HG03175 (cell line): ENCODE measurements at regions not wholly inside any gene's neighbourhood (a gene's known extent, or its start where the extent isn't known, plus 50 kb on each side); places are given as distances from the start of the nearest gene placed in this dataset.
"Not testable (repeated sequence)": the region's sequence is repeated elsewhere in the genome, so short reads cannot be mapped to it uniquely, and the experiment has no call there.

Source experiments
- ATAC-seq: cut with Tn5 transposase; IDR thresholded peaks from one replicate; pipeline ENCODE4 v1.9.1; 2021; ENCODE audit warnings: mild to moderate bottlenecking, moderate library complexity; ENCODE audit not compliant: unreplicated experiment

GRCh38 chr6:80942911-80943310 is 809.6 kb downstream of the TENT5A start:
- no peak for ATAC-seq

- no peak for ATAC-seq
Observed at GRCh38 chr6:80940976-80941375, 811.5 kb downstream of the TENT5A start.

DNA sequence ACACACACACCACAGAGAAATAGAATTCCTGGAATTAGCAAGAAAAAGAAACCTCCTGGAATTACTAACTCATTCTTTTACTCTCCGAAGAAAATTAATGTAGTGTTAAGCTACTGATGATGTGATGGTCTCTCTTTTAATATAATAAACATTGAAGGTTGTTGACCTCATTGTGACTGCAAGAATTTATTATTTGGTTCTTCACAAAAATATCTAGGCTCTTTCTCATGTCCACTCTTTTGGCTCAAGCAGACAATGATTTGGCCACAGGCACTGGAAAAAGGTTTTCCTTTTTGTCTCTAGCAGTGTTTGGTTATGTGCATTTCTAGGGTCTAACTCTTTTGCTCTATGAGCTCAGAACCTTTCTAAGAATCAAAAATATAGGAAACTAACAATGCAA is 811.9 kb downstream of the TENT5A start:
- no peak for ATAC-seq

DNA sequence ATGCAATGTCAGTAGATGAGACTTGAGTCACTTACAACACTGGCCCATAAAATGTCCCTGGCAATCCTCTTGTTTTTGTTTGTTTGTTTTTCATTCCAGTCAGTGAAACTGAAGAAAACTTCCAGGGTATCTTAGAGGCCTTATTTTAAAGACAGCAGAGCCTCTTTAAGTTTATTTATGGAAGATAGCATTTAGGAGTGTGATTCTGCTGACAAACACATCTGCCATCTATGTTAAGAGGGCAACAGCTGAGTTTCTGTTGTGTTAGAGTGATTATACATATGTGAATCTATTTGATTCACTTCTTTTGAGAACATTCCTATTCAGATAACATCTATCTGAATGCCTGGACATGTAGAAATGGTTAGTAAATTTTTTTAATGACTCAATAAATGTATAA is 812.6 kb downstream of the TENT5A start:
- ATAC-seq = no peak

GRCh38 chr6:80939480-80939879 is 813.0 kb downstream of the TENT5A start:
- ATAC-seq = no peak

GRCh38 chr6:80938131-80938530 is 814.4 kb downstream of the TENT5A start:
- no peak for ATAC-seq

DNA sequence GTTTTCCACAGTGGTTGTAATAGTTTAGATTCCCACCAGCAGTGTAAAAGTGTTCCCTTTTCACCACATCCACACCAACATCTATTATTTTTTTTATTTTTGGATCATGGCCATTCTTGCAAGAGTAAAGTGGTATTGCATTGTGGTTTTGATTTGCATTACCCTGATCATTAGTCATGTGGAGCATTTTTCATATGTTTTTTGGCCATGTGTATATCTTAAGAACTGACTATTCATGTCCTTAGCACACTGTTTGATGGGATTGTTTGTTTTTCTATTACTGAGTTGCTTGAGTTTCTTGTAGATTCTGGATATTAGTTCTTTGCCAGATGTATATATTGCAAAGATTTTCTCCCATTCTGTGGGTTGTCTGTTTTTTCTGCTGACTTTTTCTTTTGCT is 820.1 kb downstream of the TENT5A start:
- no peak for ATAC-seq

DNA sequence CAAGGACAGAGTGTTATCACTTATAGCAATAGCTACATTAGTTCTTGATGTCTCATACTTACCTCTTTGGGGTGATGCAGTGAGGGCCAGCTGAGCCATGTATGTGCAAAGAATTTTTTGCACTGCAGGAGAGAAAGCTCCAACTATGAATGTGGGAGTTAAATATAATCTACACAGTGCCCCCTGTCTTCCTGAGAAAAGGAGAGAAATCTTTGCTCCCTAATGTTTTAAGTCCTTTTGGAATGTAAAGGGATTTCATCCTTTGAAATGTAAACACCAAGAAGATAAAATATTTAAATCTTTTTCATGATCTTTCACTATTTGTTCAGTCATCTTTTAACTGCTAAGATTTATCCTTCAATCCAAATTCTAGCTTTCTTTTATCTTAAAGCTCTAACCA is 822.1 kb downstream of the TENT5A start:
- ATAC-seq = no peak

DNA sequence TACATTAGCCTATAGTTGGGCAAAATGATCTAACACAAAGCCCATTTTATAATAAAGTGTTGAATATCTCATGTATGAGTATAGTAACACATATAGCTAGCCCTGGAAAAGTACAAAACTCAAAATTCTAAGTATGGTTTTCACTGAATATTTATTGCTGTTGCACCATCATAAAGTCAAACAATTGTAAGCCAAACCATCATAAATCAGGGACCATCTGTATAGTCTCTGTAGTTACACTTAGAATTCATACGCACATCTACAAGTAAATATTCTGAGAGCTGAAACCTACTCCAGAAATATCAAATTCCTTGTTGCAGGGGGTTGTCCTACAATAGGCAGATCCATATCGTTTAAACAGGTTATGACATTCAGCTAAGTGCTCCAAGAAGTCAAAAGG is 817.3 kb downstream of the BCKDHB start:
- ATAC-seq = no peak

DNA sequence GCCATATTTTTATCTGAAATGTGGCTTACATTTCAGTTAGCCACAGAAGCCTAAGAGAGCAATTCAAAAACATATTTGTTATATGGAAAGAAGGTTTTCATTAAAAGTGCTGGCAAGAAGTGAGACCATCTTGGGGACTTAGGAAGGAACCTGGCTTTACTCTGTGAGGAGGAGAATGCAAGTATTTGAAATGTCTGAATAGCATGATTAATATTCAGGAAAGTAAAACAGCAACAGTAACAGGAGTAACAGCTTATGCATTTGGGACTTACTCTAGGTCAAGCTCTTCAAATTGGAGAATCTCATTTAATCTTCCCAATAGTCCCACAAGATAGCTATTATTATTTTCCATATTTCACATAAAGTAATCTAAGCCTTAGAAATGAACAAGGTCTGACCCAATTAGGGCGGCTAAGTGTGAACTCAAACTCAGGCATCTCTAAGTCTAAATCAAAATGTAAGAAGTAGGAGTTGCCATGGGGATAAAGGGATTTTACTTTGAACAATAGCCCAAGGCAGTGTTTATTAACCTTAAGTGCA is 816.5 kb downstream of the BCKDHB start:
- ATAC-seq = no peak

- no peak for ATAC-seq
Observed at GRCh38 chr6:80921861-80922460, 815.5 kb downstream of the BCKDHB start.

DNA sequence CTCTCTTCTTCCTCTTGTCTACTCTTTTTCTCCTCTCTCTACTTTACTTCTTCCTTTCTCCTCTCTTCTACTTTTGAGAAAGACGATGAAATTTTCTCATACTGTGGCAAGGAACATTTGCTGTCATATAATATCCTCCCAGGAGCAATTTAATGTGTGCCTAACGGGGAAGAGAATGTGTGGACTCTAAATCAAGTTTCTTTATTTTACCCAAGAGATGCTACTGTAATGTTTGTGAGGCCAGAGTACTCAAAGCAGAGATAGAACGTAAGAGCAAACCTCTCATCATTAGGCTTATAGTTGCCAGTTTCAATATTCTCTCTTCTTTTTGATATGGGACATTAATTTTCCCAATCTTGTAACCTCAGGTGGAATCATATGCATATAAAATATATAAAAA is 801.4 kb downstream of the BCKDHB start:
- ATAC-seq = no peak

GRCh38 chr6:80903711-80904110 is 797.2 kb downstream of the BCKDHB start:
- ATAC-seq = no peak

GRCh38 chr6:80886475-80886874 is 780.0 kb downstream of the BCKDHB start:
- ATAC-seq = peak; percentile 91

GRCh38 chr6:80872951-80873308 is 766.5 kb downstream of the BCKDHB start:
- no peak for ATAC-seq

GRCh38 chr6:80872199-80872950 is 765.9 kb downstream of the BCKDHB start:
- ATAC-seq = no peak

DNA sequence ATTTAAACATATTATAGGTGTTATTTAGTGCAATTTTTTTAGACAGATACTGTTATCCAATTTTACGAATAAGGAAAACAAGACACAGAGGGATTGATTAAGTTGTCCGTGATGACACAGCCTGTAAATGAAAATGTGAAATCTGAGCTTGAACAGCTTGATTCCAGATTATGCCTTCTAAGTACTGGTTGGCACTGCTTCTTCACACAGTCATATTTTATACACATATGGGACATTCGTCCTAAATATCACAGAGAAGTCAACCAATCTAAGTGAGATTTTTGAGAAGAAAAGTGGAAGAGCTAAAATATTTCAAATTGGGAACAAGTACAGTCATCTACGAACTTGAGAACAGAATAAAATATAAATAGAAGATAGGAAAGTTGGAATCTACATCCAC is 756.3 kb downstream of the BCKDHB start:
- no peak for ATAC-seq

DNA sequence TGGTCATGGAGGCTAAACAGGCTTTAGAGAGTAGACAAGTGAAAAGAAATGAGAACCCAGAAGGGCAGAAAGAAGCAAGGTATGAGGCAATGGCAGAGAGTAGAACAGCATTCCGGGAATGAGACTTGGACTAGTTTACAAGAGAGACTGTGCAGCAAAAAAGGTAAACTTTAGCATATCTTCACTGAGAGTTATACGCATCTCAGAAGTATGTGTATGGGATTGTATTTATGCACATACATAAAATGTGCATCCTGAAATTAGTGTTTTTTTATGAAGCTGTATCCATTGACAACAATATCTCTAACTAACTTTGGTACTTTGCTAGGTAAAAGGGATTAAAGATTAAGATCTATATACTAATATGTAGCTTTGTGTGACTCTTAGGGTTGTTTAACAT is 753.6 kb downstream of the BCKDHB start:
- ATAC-seq = no peak

DNA sequence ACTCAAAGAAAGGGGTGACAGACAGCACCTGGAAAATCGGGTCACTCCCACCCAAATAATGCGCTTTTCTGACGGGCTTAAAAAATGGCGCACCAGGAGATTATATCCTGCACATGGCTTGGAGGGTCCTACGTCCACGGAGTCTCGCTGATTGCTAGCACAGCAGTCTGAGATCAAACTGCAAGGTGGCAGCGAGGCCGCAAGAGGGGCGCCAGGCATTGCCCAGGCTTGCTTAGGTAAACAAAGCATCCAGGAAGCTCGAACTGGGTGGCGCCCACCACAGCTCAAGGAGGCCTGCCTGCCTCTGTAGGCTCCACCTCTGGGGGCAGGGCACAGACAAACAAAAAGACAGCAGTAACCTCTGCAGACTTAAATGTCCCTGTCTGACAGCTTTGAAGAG is 741.5 kb downstream of the BCKDHB start:
- not testable (repeated sequence) for ATAC-seq

GRCh38 chr6:80832337-80832736 is 725.9 kb downstream of the BCKDHB start:
- no peak for ATAC-seq

GRCh38 chr6:80793411-80793810 is 686.9 kb downstream of the BCKDHB start:
- no peak for ATAC-seq

- ATAC-seq = no peak
Observed at GRCh38 chr6:80792151-80792550, 685.7 kb downstream of the BCKDHB start.
